HG03025 (cell line): ENCODE measurements at regions not wholly inside any gene's neighbourhood (a gene's known extent, or its start where the extent isn't known, plus 50 kb on each side); places are given as distances from the start of the nearest gene placed in this dataset.
"Not testable (repeated sequence)": the region's sequence is repeated elsewhere in the genome, so short reads cannot be mapped to it uniquely, and the experiment has no call there.

ENCODE experiments used
- ATAC-seq: cut with Tn5 transposase; IDR thresholded peaks from one replicate; pipeline ENCODE4 v1.9.1; 2021; ENCODE audit warnings: mild to moderate bottlenecking, moderate library complexity; ENCODE audit not compliant: unreplicated experiment, low FRiP score

GRCh38 chr7:126179916-126180315 is 1072.8 kb downstream of the GRM8 start:
- no peak for ATAC-seq

- ATAC-seq: no peak
These were observed 1073.9 kb downstream of the GRM8 start for GRCh38 chr7:126178865-126179264.

GRCh38 chr7:126177782-126178181 is 1075.0 kb downstream of the GRM8 start:
- no peak for ATAC-seq

GRCh38 chr7:126166645-126167044 is 1086.1 kb downstream of the GRM8 start:
- ATAC-seq: no peak

- no peak for ATAC-seq
These were observed 1089.1 kb downstream of the GRM8 start for GRCh38 chr7:126163647-126164046.

- no peak for ATAC-seq
These were observed 1095.3 kb downstream of the GRM8 start for GRCh38 chr7:126157391-126157790.

- no peak for ATAC-seq
These were observed 1102.3 kb downstream of the GRM8 start for GRCh38 chr7:126150278-126150958.

- ATAC-seq: no peak
These were observed 1111.8 kb downstream of the GRM8 start for GRCh38 chr7:126140858-126141466.

GRCh38 chr7:126119981-126120380 is 1132.8 kb downstream of the GRM8 start:
- no peak for ATAC-seq

GRCh38 chr7:126103582-126103981 is 1149.2 kb downstream of the GRM8 start:
- no peak for ATAC-seq

- ATAC-seq: no peak
These were observed 1153.4 kb upstream of the POT1 start for GRCh38 chr7:126083014-126083413.

- no peak for ATAC-seq
These were observed 1150.0 kb upstream of the POT1 start for GRCh38 chr7:126079581-126079980.

GRCh38 chr7:126079151-126079550 is 1149.5 kb upstream of the POT1 start:
- ATAC-seq: no peak

GRCh38 chr7:126065766-126066165 is 1136.1 kb upstream of the POT1 start:
- ATAC-seq: no peak

- ATAC-seq: no peak
These were observed 1128.4 kb upstream of the POT1 start for GRCh38 chr7:126057979-126058378.

GRCh38 chr7:126056613-126057012 is 1127.0 kb upstream of the POT1 start:
- not testable (repeated sequence) for ATAC-seq

- ATAC-seq: no peak
These were observed 1122.6 kb upstream of the POT1 start for GRCh38 chr7:126052229-126052628.

- ATAC-seq: no peak
These were observed 1115.0 kb upstream of the POT1 start for GRCh38 chr7:126044662-126045061.

GRCh38 chr7:126041472-126041871 is 1111.8 kb upstream of the POT1 start:
- no peak for ATAC-seq

GRCh38 chr7:126040114-126041045 is 1110.8 kb upstream of the POT1 start:
- no peak for ATAC-seq

- ATAC-seq: no peak
These were observed 1096.9 kb upstream of the POT1 start for GRCh38 chr7:126026421-126027088.
